ENCODE measurements at regions not wholly inside any gene's neighbourhood (a gene's known extent, or its start where the extent isn't known, plus 50 kb on each side); places are given as distances from the start of the nearest gene placed in this dataset.

DNA sequence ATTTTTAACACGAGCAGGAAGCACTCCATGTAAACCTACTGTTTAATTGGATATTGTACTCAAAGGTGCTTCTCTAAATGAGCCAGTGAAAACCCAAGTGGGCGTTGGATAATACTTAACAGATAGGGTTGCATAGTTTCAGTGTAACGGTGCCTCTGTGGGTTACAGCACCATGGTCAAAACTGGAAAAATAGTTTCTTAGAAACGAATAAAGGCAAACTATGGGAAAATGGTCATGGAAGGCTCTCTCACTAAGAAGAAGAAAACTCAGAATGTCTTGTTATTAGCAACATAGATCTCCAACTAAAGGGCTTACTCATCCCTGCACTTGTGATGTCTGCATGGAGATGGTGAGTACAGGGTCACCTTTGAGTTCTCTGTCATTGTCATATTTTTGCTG is 59.1 kb upstream of the NEDD9 start:
- in situ Hi-C loops (cut with HindIII; ENCODE audit: low pct_ligation_motif_present, low sequenced_read_pairs): no loop called here
- H3K36me3 ChIP-seq (replicated peaks): no peaks in the 10 kb centered on the region
- DNase-seq: no peak

DNA sequence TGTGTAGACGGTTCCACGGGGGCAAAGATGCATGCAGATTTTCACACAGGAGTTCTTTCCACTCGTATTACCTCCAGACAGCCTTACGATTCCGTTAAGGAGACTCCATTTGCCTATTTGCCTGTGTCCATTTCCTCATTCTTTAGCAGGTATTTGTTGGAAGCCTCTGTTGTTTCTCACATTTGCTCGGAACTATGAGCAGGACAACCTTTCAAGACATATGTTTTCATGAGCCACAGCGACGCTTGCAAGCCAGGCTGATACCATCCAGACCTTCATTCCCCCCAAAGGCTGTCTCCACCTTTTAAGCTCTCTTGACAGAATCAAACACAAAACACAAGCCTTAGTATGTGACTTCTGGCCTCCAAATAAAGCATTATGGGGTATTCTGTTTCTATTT is 57.6 kb upstream of the NEDD9 start:
- Histone ChIP-seq H3K27ac (no peak overlapping the region), H3K36me3 (replicated peaks) (no peaks in the 10 kb centered on the region), H3K27me3 (replicated peaks) (no peaks in the 10 kb centered on the region), H3K4me3 (ENCODE audit: low read depth, low read length) (no peak overlapping the region)
- DNase-seq: no peak
- TF ChIP-seq, protein P1, sequence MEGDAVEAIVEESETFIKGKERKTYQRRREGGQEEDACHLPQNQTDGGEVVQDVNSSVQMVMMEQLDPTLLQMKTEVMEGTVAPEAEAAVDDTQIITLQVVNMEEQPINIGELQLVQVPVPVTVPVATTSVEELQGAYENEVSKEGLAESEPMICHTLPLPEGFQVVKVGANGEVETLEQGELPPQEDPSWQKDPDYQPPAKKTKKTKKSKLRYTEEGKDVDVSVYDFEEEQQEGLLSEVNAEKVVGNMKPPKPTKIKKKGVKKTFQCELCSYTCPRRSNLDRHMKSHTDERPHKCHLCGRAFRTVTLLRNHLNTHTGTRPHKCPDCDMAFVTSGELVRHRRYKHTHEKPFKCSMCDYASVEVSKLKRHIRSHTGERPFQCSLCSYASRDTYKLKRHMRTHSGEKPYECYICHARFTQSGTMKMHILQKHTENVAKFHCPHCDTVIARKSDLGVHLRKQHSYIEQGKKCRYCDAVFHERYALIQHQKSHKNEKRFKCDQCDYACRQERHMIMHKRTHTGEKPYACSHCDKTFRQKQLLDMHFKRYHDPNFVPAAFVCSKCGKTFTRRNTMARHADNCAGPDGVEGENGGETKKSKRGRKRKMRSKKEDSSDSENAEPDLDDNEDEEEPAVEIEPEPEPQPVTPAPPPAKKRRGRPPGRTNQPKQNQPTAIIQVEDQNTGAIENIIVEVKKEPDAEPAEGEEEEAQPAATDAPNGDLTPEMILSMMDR (IDR thresholded peaks at IDR 0.05; ENCODE audit: low read depth, low read length, missing control alignments): no peak
- in situ Hi-C loops (cut with HindIII; ENCODE audit: low pct_ligation_motif_present, low sequenced_read_pairs): no loop called here

More for the DNA sequence above, 59.1 kb upstream of the NEDD9 start:
- Histone ChIP-seq H3K27me3 (replicated peaks) (no peaks in the 10 kb centered on the region), H3K27ac (no peak overlapping the region), H3K4me3 (ENCODE audit: low read depth, low read length) (no peak overlapping the region)
- TF ChIP-seq, protein P1 (IDR thresholded peaks at IDR 0.05; ENCODE audit: low read depth, low read length, missing control alignments): no peak

DNA sequence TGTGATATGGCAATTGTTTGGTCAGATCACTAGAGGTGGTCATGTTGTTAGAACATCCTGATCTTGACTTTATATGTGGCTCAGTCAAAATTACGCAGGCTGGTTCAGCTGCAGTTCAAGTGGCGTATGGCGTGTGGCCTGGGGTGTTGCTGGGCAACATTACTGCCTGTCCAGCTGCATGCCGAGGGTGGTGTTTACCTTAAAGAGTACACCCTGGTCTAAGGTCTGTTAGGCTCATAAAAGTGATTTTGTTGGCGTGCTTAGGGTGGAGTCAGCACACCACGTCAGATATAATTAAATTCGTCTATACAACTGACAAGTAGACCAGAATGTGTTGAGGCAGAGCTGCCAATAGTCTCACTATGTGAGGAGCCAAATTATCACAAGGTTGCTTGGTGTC is 55.6 kb upstream of the NEDD9 start:
- in situ Hi-C loops (cut with HindIII; ENCODE audit: low pct_ligation_motif_present, low sequenced_read_pairs): no loop called here
- H3K27ac ChIP-seq: no peak overlapping the region
- TF ChIP-seq, protein P1 (IDR thresholded peaks at IDR 0.05; ENCODE audit: low read depth, low read length, missing control alignments): no peak

DNA sequence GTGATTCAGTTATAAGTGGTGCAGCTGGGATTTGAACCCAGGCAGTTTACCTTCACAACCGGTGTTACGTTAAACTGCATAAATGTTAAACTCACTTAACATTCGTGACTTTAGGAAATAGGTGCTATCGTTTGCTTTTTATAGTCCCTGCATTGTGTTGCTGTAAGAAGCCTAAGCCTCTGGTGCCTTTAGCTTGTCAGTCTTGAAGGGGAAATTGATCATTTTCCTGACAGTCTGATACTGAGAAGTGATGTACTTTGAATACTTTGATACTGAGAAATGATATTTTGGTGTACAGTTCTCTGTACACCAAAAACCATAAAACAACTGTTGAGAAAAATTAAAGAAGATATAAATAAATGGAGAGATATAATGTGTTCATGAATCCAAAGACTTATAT is 52.5 kb upstream of the NEDD9 start:
- in situ Hi-C loops (cut with HindIII; ENCODE audit: low pct_ligation_motif_present, low sequenced_read_pairs): no loop called here
- Histone ChIP-seq H3K4me3 (ENCODE audit: low read depth, low read length) (no peak overlapping the region), H3K36me3 (replicated peaks) (no peaks in the 10 kb centered on the region), H3K27ac (no peak overlapping the region), H3K27me3 (replicated peaks) (no peaks in the 10 kb centered on the region)
- TF ChIP-seq, protein P1 (IDR thresholded peaks at IDR 0.05; ENCODE audit: low read depth, low read length, missing control alignments): no peak
- no peak for DNase-seq

More for the DNA sequence above, 55.6 kb upstream of the NEDD9 start:
- Histone ChIP-seq H3K27me3 (replicated peaks) (no peaks in the 10 kb centered on the region), H3K4me3 (ENCODE audit: low read depth, low read length) (no peak overlapping the region), H3K36me3 (replicated peaks) (no peaks in the 10 kb centered on the region)
- DNase-seq: no peak

DNA sequence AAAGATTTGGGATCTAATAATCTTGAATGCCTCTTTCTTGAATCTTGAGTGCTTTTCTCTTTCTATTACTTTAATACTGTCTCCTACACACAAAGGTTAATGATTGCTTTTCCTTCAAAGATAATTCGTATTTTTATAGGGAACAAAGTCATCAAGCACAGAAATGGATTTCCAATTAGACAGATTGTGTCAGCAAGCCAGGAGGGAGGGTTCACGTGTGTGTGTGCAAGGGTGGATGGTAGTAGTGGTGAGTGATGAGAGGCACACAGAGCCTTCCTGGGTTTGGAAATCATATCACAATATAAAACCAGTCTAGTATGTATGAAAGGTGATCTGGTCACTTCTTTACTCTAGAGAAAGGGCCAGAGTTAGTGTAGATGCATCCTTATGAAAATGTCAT is 51.2 kb upstream of the NEDD9 start:
- Histone ChIP-seq H3K36me3 (replicated peaks) (no peaks in the 10 kb centered on the region), H3K27me3 (replicated peaks) (no peaks in the 10 kb centered on the region), H3K4me3 (ENCODE audit: low read depth, low read length) (no peak overlapping the region), H3K27ac (no peak overlapping the region)
- TF ChIP-seq, protein P1 (IDR thresholded peaks at IDR 0.05; ENCODE audit: low read depth, low read length, missing control alignments): no peak
- in situ Hi-C loops (cut with HindIII; ENCODE audit: low pct_ligation_motif_present, low sequenced_read_pairs): no loop called here
- DNase-seq: no peak

DNA sequence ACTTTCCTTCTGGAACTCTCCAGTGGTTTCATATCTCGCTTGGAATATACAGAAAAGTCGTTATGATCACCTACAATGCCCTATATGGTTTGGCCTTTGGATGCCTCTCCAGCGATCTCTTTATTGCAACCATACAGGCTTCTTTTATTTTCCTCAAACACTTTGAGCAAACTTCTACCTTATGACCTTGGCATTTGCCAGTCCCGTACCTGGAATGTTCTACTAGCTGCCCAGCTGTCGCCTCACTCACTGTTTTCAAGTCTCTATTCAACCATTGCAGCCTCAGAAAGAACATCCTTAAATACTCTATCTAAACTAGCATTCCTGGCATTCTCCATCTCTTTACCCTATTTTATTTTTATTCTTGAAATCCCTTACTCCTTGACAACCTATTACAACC is 50.4 kb upstream of the NEDD9 start:
- no peak overlapping the region for H3K4me3 ChIP-seq (ENCODE audit: low read depth, low read length)
- TF ChIP-seq, protein P1 (IDR thresholded peaks at IDR 0.05; ENCODE audit: low read depth, low read length, missing control alignments): no peak
- H3K27ac ChIP-seq: no peak overlapping the region
- no peaks in the 10 kb centered on the region for H3K27me3 ChIP-seq (replicated peaks)
- no peaks in the 10 kb centered on the region for H3K36me3 ChIP-seq (replicated peaks)
- DNase-seq: no peak
- in situ Hi-C loops (cut with HindIII; ENCODE audit: low pct_ligation_motif_present, low sequenced_read_pairs): no loop called here

Measured in brain microvascular endothelial cell (primary cell).